ENCODE measurements at regions not wholly inside any gene's neighbourhood (a gene's known extent, or its start where the extent isn't known, plus 50 kb on each side); places are given as distances from the start of the nearest gene placed in this dataset.

DNA sequence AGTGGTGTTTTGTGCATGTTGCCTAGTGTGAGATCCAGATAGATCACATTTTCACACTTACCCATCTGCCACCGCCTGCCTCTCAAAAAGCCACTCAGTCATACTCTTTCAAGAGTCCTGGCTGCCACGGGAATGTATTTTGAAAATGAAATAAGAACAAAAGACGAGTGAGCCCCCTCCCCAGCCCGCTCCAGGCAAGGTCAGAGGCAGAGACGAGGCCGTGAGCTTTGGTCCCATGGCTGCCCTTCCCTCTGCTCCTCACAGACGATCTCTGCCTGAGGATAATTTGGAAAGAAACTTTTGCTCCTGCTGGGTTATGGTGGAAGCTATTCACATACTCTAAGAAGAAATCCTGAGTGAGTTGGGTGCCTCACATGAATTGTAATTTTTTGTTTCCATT, 924.3 kb downstream of the BCL11B start:
- DNase-seq (no peak), ATAC-seq (no peak)
- intact Hi-C loops (cut with DNase I, micrococcal nuclease): no loop called here

- intact Hi-C loops (cut with DNase I, micrococcal nuclease): no loop called here
- DNase-seq (no peak), ATAC-seq (no peak)
These were observed 923.5 kb downstream of the BCL11B start for GRCh38 chr14:98348505-98348904.

DNA sequence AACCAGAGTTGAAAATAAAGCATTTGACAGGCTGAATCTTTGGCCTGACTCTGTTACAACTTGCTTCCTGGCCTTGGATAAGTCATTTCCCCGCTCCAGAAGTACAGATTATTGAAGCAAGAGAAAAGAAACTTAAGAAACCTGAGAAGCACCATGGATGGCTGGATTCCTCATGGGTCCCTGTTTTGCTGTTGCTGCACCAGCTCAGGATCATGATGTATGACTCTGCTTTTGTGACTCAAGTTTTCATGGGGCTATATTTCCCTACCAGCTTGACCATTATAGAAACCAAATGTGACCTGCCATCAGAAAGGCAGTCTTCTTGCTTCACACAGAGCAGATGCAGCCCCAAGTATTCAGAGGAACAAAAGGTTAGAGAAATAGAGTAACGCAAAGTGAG, 921.8 kb downstream of the BCL11B start:
- DNase-seq (no peak), ATAC-seq (no peak)
- intact Hi-C loops (cut with DNase I, micrococcal nuclease): no loop called here

GRCh38 chr14:98364961-98365360, 907.0 kb downstream of the BCL11B start:
- no peak for DNase-seq
- intact Hi-C loops (cut with DNase I, micrococcal nuclease): no loop called here
- no peak for ATAC-seq

- intact Hi-C loops (cut with DNase I, micrococcal nuclease): no loop called here
- DNase-seq: no peak
- no peak for ATAC-seq
These were observed 905.6 kb downstream of the BCL11B start for GRCh38 chr14:98366429-98366828.

DNA sequence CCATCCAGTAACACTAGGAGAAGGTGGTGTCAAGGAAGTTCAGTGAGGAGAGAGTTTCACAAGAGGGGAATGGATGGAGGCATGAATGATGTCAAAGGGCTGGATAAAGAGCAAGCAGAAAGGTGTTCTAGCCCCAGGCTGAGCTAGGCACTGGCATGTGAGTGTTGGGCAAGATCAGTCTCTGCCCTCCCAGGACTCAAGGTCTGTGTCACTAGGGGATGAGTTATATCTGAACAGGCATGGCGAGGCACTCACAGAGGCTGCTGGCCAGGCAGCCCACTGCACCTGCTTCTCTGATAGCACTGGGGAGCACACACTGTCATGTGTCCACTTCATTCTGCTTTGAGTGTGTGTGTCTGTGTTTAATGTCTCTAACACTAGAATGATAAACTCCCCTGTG, 903.8 kb downstream of the BCL11B start:
- intact Hi-C loops (cut with DNase I, micrococcal nuclease): no loop called here
- ATAC-seq: no peak
- no peak for DNase-seq

- intact Hi-C loops (cut with DNase I, micrococcal nuclease): no loop called here
- no peak for DNase-seq
- no peak for ATAC-seq
These were observed 903.1 kb downstream of the BCL11B start for GRCh38 chr14:98368916-98369315.

- no peak for DNase-seq
- ATAC-seq: no peak
- intact Hi-C loops (cut with DNase I, micrococcal nuclease): no loop called here
These were observed 902.7 kb downstream of the BCL11B start for GRCh38 chr14:98369344-98369743.

- ATAC-seq: no peak
- DNase-seq: no peak
- intact Hi-C loops (cut with DNase I, micrococcal nuclease): no loop called here
These were observed 901.6 kb downstream of the BCL11B start for GRCh38 chr14:98370352-98370751.

DNA sequence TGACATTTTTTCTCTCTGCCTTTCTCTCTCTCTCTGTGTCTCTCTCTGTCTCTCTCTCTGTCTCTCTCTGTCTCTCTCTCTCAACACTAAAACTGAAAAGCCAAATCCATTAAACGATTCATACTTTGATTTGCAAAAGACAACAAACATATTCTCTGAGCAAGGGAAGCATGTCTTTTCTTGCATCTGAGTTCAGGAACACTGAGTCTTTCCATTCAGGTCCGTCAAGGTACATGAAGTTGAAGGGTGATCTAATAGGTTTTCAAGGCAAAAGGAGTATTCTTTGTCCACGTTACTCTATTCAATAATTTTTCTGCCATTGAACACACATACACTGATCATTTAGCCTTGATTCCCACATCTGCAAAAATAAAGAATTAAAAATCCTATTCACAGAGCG, 900.9 kb downstream of the BCL11B start:
- intact Hi-C loops (cut with DNase I, micrococcal nuclease): no loop called here
- DNase-seq: no peak
- ATAC-seq: no peak

DNA sequence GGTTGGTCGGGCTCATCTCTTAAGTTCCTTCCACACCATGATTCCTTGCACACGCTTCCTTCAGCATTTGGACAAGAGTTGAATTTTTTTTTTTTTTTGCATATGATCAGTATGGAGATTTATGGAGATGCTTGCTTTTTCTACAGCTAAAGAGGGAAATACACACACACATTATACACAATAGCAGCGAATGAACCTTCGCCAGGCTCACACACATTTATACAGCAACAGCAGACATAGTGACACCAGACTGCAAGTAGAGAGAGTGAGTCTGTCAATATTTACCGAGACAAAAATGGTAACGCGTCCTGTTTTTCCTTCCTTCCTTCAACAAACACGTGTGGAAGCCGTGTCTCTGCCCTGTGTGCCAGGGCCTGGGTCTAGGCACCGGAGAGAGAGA, 897.9 kb downstream of the BCL11B start:
- ATAC-seq: no peak
- DNase-seq: no peak
- intact Hi-C loops (cut with DNase I, micrococcal nuclease): no loop called here

DNA sequence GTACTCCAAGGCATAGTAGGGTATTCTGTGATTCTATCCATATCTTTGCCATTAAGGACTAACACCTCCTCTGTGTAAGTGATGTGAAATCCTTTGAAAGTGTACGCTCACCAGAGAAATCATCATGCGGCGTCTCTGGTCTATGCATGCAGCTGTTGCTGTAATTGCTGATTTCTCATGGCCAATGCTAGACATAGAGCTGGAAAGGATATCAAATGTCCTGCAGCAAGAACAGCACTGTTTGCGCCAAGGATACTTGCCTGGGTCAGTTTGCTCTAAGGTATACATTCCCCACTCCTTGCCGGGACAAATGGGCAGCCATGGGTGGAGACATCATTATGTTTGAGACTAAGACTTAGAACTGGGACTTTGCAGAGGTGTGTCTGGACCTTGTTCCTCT, 896.4 kb downstream of the BCL11B start:
- ATAC-seq (no peak), DNase-seq (no peak)
- intact Hi-C loops (cut with DNase I, micrococcal nuclease): no loop called here

DNA sequence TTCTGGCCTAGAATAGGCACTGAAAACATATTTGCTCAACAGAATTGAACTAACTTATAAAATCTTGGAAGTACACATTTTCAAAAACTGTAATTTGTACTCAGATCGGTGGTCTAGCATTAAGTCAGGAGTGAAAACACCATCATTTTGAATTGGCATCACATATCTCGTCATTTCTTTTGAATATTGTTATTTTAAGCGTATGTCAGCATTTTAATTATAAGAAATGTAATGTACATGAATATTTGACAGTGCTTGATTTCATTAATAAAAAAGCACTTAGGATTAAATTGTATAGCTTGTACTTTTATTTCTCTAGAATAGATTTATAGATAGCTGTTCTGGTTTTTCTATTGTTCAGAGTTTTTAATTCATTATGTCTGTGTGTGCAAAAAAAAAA, 892.2 kb downstream of the BCL11B start:
- no peak for ATAC-seq
- intact Hi-C loops (cut with DNase I, micrococcal nuclease): no loop called here
- DNase-seq: no peak

DNA sequence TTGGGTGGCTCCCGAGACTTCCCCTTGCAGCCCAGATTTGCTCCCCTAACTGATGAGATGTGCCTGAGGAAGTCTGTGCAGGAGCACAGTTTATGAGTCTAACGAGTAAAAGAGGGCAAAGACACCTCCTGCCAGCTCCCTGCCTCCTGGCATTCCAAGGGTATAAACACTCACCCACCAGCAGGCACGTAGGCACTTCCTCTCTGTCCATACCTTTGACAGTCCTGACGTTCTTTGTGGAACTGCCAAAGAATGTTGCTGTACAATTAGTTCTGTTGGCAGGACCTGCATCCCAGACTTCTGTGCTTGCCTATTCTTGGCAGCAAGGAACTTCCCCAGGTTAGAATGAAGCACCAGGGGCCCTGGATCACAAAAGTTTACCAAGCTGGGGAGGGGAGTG, 889.3 kb downstream of the BCL11B start:
- intact Hi-C loops (cut with DNase I, micrococcal nuclease): no loop called here
- DNase-seq (no peak), ATAC-seq (no peak)

DNA sequence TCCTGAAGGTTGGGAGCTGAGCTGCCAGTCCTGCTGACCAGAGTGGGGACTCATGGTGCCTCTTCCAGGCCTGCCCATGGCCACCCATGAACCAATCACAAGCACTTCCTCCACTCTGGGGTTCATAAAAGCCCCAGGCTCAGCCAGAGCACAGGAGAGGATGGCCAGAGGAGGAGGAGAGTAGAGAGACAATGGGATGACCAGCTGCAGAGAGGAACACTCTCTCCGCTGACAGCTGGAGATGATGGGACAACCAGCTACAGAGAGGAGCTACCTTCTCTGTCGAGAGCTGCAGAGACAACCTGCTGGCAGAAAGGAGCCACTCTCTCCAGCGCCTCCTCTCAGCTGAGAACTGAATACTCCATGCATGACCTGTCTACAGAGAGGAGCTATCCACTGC, 886.1 kb downstream of the BCL11B start:
- DNase-seq (no peak), ATAC-seq (no peak)
- intact Hi-C loops (cut with DNase I, micrococcal nuclease): no loop called here

DNA sequence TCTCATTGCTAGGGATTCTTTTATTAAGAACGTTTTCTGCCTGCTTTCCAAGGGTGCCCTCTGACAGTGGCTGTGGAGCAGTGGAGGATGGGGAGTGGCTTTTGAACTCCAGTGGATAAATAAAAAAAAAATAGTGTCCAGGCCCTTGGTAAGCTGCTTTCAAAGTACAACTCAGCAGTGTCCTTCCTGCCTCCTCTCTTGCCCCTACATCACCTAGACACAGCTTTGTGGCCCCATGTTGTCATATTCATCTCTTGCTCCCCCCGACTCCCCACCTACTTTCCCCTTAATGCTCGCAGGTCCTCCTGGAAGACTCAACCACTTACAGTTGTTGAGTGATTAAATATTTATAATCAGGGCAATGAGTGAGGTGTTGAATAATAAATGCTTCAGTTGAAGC, 880.9 kb downstream of the BCL11B start:
- intact Hi-C loops (cut with DNase I, micrococcal nuclease): no loop called here
- DNase-seq (no peak), ATAC-seq (no peak)

GRCh38 chr14:98393527-98393926, 878.5 kb downstream of the BCL11B start:
- ATAC-seq (no peak), DNase-seq (no peak)
- intact Hi-C loops (cut with DNase I, micrococcal nuclease): no loop called here

DNA sequence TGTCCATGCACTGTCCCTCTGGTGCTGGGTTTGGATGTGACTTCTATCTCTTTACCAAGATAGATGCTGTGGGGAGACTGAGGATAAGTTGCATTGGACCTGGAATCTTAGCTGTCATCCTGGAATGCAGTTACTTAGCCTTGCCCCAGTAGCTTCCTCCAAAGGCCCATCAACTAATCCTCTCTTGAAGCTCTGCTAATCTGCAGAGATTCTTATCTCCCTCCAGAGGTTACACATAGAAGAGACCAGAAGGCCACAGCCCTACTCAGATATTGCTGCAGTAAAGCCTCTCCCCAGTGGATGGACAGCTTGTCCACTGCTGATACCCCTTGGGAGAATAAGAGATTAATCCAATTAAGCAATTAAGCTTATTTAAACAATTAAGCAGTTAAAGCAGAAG, 867.2 kb downstream of the BCL11B start:
- intact Hi-C loops (cut with DNase I, micrococcal nuclease): no loop called here
- ATAC-seq (no peak), DNase-seq (no peak)

GRCh38 chr14:98408024-98408555, 863.9 kb downstream of the BCL11B start:
- ATAC-seq (no peak), DNase-seq (no peak)
- intact Hi-C loops (cut with DNase I, micrococcal nuclease): no loop called here

DNA sequence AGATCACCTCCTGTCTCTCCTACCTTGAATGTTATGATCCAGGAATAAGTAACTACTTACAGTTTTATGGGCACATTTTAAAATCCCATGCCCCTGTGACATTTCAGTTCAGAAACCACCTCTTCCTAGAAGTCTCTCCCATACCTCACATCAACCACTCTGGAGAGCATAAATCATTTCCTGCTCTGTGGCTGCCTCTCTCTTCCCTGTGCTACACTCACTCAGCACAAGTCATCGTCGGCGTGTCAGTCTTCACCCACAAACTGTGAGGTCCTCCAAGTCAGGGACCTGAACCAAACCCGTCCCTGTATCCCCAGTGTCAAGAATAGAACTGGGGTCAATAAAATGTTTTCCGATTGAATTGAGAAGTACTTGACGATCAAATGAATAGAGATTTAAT, 863.3 kb downstream of the BCL11B start:
- ATAC-seq: no peak
- no peak for DNase-seq
- intact Hi-C loops (cut with DNase I, micrococcal nuclease): no loop called here

- no peak for ATAC-seq
- DNase-seq: no peak
- intact Hi-C loops (cut with DNase I, micrococcal nuclease): no loop called here
These were observed 860.8 kb downstream of the BCL11B start for GRCh38 chr14:98411154-98411553.

DNA sequence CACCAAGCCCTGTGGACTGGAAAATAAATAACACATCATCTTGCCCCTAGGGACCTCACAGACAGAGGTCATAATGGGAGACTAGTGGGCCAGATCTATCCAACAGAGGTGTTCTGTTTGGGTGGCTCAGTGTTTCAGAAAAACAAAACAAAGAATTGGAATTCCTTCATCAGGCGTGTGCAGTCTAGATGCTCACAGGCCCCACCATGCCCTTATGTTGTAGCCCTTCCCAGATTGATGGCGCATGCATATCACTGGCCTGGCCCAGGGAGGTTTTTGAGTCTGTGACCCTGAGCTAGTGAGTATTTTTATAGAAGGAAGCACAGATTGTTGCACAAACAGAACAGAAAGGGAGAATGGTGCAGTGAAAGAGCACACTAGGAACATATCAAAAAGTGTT, 859.6 kb downstream of the BCL11B start:
- intact Hi-C loops (cut with DNase I, micrococcal nuclease): no loop called here
- DNase-seq (no peak), ATAC-seq (no peak)
